ENCODE measurements at regions not wholly inside any gene's neighbourhood (a gene's known extent, or its start where the extent isn't known, plus 50 kb on each side); places are given as distances from the start of the nearest gene placed in this dataset.

GRCh38 chr7:47713595-47713994 is 131.7 kb upstream of the TNS3 start:
- Histone ChIP-seq H3K27ac (no peak overlapping the region), H3K4me3 (no peak overlapping the region), H3K36me3 (ENCODE audit: insufficient read depth in 1 of 2, low read depth in 1 of 2) (no peaks in the 10 kb centered on the region), H3K4me1 (no peaks in the 10 kb centered on the region), H3K9me3 (no peaks in the 10 kb centered on the region), H3K27me3 (ENCODE audit: insufficient read depth in 3 of 3, low read length in 2 of 3) (no peaks in the 10 kb centered on the region)
- intact Hi-C loops (cut with DNase I): no loop called here
- no peak for DNase-seq
- 84 to 87% (median 86%) methylated on average over 6 of the region's 6 CpGs for WGBS, 3 donors
- TF ChIP-seq CTCF (IDR thresholded peaks at IDR 0.05): no peak
- ATAC-seq: no peak

GRCh38 chr7:47712416-47712815 is 130.5 kb upstream of the TNS3 start:
- Histone ChIP-seq H3K4me1 (no peaks in the 10 kb centered on the region), H3K27ac (no peak overlapping the region), H3K4me3 (no peak overlapping the region), H3K9me3 (no peaks in the 10 kb centered on the region), H3K27me3 (ENCODE audit: insufficient read depth in 3 of 3, low read length in 2 of 3) (no peaks in the 10 kb centered on the region), H3K36me3 (ENCODE audit: insufficient read depth in 1 of 2, low read depth in 1 of 2) (no peaks in the 10 kb centered on the region)
- no peak for ATAC-seq
- TF ChIP-seq CTCF (IDR thresholded peaks at IDR 0.05): no peak
- intact Hi-C loops (cut with DNase I): no loop called here
- WGBS, 3 donors: 61 to 72% (median 69%) methylated on average over 11 of the region's 11 CpGs
- DNase-seq: no peak

GRCh38 chr7:47711776-47712175 is 129.9 kb upstream of the TNS3 start:
- H3K4me3 ChIP-seq: no peak overlapping the region
- no peak for TF ChIP-seq CTCF (IDR thresholded peaks at IDR 0.05)
- no peak for DNase-seq
- WGBS, 3 donors: 91 to 93% (median 91%) methylated on average over 12 of the region's 12 CpGs
- ATAC-seq: no peak
- H3K36me3 ChIP-seq (ENCODE audit: insufficient read depth in 1 of 2, low read depth in 1 of 2): no peaks in the 10 kb centered on the region
- no peak overlapping the region for H3K27ac ChIP-seq
- no peaks in the 10 kb centered on the region for H3K27me3 ChIP-seq (ENCODE audit: insufficient read depth in 3 of 3, low read length in 2 of 3)
- H3K9me3 ChIP-seq: no peaks in the 10 kb centered on the region
- H3K4me1 ChIP-seq: no peaks in the 10 kb centered on the region
- intact Hi-C loops (cut with DNase I): no loop called here

GRCh38 chr7:47710201-47710935 is 128.5 kb upstream of the TNS3 start:
- WGBS, 3 donors: 85 to 92% (median 91%) methylated on average over 15 of the region's 15 CpGs
- intact Hi-C loops (cut with DNase I): no loop called here
- no peak overlapping the region for H3K27ac ChIP-seq

More at GRCh38 chr7:47710201-47710935, 128.5 kb upstream of the TNS3 start:
- H3K36me3 ChIP-seq (ENCODE audit: insufficient read depth in 1 of 2, low read depth in 1 of 2): no peaks in the 10 kb centered on the region
- TF ChIP-seq CTCF (IDR thresholded peaks at IDR 0.05): no peak
- no peak for DNase-seq
- no peak overlapping the region for H3K4me3 ChIP-seq
- H3K9me3 ChIP-seq: no peaks in the 10 kb centered on the region
- no peak for ATAC-seq
- no peaks in the 10 kb centered on the region for H3K4me1 ChIP-seq
- H3K27me3 ChIP-seq (ENCODE audit: insufficient read depth in 3 of 3, low read length in 2 of 3): no peaks in the 10 kb centered on the region

Data from psoas muscle (tissue), 7 donors.